ENCODE measurements at regions not wholly inside any gene's neighbourhood (a gene's known extent, or its start where the extent isn't known, plus 50 kb on each side); places are given as distances from the start of the nearest gene placed in this dataset.

- no peaks in the 10 kb centered on the region for H4K20me1 ChIP-seq (replicated peaks; ENCODE audit: insufficient read depth)
- no peak overlapping the region for H3K27ac ChIP-seq (ENCODE audit: low read depth)
- no peaks in the 10 kb centered on the region for H3K4me1 ChIP-seq (ENCODE audit: insufficient read depth)
- Mint-ChIP-seq H3K9me3 (no peaks in the 10 kb centered on the region), H3K4me3 (no peak overlapping the region), H3K27me3 (ENCODE audit: insufficient read depth, low read depth, poor library complexity) (no peaks in the 10 kb centered on the region), H3K36me3 (ENCODE audit: low read depth) (no peaks in the 10 kb centered on the region), H3K4me1 (no peaks in the 10 kb centered on the region), H3K27ac (no peak overlapping the region)
- no peak overlapping the region for H3K4me3 ChIP-seq
- H3K4me2 ChIP-seq = no peak overlapping the region
- H3F3A ChIP-seq (replicated peaks; ENCODE audit: low read depth) = no peaks in the 10 kb centered on the region
- no peaks in the 10 kb centered on the region for H3K27me3 ChIP-seq (ENCODE audit: insufficient read depth)
- H3K36me3 ChIP-seq (ENCODE audit: insufficient read depth) = no peaks in the 10 kb centered on the region
- TF ChIP-seq ETS1 (IDR thresholded peaks at IDR 0.05) (no peak), EZH2 (IDR thresholded peaks at IDR 0.05; ENCODE audit: low read depth, unreplicated experiment) (no peak), CREB1 (CRISPR knock-in tag; IDR thresholded peaks at IDR 0.05; ENCODE audit: low read depth) (no peak), CTCF (conservative IDR thresholded peaks at IDR 0.05; ENCODE audit: low read depth in 2 of 2) (no peak), ZNF462 (CRISPR knock-in tag; IDR thresholded peaks at IDR 0.05) (no peak), POLR2AphosphoS5 (IDR thresholded peaks at IDR 0.05; ENCODE audit: low read depth) (no peak), REST (IDR thresholded peaks at IDR 0.05; ENCODE audit: unreplicated experiment) (no peak), ZNF114 (CRISPR knock-in tag; IDR thresholded peaks at IDR 0.05) (no peak), STAT1 (IDR thresholded peaks at IDR 0.05; ENCODE audit: unreplicated experiment) (no peak), JUNB (IDR thresholded peaks at IDR 0.05; ENCODE audit: unreplicated experiment) (no peak), EZH2phosphoT487 (IDR thresholded peaks at IDR 0.05; ENCODE audit: unreplicated experiment) (no peak), ZNF331 (CRISPR knock-in tag; IDR thresholded peaks at IDR 0.05; ENCODE audit: low read depth) (no peak), NANOG (IDR thresholded peaks at IDR 0.05; ENCODE audit: borderline replicate concordance) (no peak)
- no peaks in the 10 kb centered on the region for H3K79me2 ChIP-seq (replicated peaks; ENCODE audit: insufficient read depth)
- H2AFZ ChIP-seq = no peak overlapping the region
- ATAC-seq = no peak
- DNase-seq (ENCODE audit: low spot score) = no peak
- peaks cover 26% of the 10 kb centered on the region; the same call in 1 of the 2 replicates for H3K9me2 ChIP-seq (ENCODE audit: insufficient read depth)
Measured at GRCh38 chr10:121096617-121097431, 245.7 kb downstream of the WDR11 start.

Data from GM23338 (cell line).